Omental fat pad (tissue), 3 donors: ENCODE measurements at regions not wholly inside any gene's neighbourhood (a gene's known extent, or its start where the extent isn't known, plus 50 kb on each side); places are given as distances from the start of the nearest gene placed in this dataset.

Experiments used
- ATAC-seq: fragments of 150-250 bp; one replicate; pipeline ENCODE4 v1.9.1; 2016; ENCODE audit warnings: mild to moderate bottlenecking, moderate library complexity; ENCODE audit not compliant: low FRiP score
- DNase-seq: peaks from one replicate; pipeline ENCODE4 v3.0.0-alpha.2; 2019; ENCODE audit warnings: low spot score
- CTCF ChIP-seq, 3 donors: fragments of 450-650 bp; IDR thresholded peaks; one replicate each; pipeline ENCODE4 v1.5.1; 2016 to 2017; ENCODE audit warnings: antibody characterized with exemption in 3 of 3, mild to moderate bottlenecking in 3 of 3, moderate library complexity in 2 of 3

DNA sequence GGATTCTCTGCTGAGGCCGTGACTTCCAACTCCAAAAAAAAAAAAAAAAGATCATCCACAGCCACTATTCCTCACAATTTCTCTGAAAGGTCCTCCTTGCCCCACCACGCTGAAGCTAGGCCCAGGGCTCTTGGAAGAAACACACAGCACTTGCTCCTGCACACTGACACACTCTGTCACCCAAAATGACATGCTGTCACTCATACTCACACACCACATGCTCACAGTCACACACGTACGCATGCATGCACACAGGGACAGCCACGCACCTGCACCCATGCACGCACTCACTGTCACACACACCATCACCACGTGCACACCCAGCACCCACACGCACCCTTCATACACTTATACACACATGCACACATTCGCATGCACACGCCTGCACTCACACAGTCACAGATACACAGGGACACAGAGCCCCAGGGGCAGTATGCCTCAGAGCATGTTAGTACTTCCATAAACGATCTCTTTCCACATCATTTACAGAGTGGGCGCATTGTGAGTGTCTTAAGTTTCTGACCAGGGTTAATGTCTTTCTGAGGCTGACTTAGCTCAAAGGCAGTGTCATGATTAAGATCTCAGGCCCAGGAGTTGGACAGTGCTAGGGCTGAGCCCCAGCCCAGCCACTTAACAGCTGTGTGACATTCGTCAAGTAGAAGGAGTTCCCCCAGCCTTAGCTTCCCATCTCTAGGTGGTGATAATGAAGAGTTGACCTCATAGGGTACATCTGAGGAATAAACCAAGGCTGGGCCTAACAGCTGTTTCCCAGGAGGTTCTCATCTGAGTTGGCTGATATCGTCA lies 93.4 kb downstream of the GLI2 start:
- no peak for ATAC-seq
- TF ChIP-seq CTCF (IDR thresholded peaks at IDR 0.05): no peak
- no peak for DNase-seq

GRCh38 chr2:120829633-120830025 lies 94.0 kb downstream of the GLI2 start:
- no peak for ATAC-seq
- no peak for TF ChIP-seq CTCF (IDR thresholded peaks at IDR 0.05)
- DNase-seq: no peak

- TF ChIP-seq CTCF (IDR thresholded peaks at IDR 0.05): no peak
- ATAC-seq (no peak), DNase-seq (no peak)
Measured at GRCh38 chr2:120830096-120830830, 94.6 kb downstream of the GLI2 start.

- TF ChIP-seq CTCF (IDR thresholded peaks at IDR 0.05): no peak
- ATAC-seq (no peak), DNase-seq (no peak)
Measured at GRCh38 chr2:120831086-120831485, 95.4 kb downstream of the GLI2 start.

DNA sequence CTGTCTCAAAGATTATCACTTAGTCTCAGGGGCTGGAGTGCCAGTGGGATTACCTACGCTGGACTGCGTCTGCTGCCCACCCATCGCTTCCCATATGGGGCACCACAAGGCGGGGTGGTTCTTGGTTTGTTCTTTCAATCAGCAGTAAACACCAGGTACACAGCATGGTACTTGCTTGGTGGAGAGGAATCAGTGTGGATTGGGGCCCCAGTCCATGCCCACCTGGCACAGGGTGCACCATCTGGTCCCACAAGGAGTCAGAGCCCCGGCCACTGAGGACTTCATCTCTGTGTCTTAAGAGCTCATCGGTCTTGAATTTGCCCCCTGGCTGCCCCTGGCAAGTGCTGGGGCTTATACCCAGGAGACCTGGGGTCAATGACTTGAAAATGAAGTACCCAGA lies 96.2 kb downstream of the GLI2 start:
- DNase-seq (no peak), ATAC-seq (no peak)
- TF ChIP-seq CTCF (IDR thresholded peaks at IDR 0.05): no peak

- no peak for ATAC-seq
- no peak for DNase-seq
- TF ChIP-seq CTCF (IDR thresholded peaks at IDR 0.05): no peak
Measured at GRCh38 chr2:120832296-120833070, 96.8 kb downstream of the GLI2 start.
